A549 (cell line): ENCODE measurements at regions not wholly inside any gene's neighbourhood (a gene's known extent, or its start where the extent isn't known, plus 50 kb on each side); places are given as distances from the start of the nearest gene placed in this dataset.

Experiments
- ATAC-seq, 2 experiments: fragments of 200-7000 bp in 1 of 2; fragments of >200 bp in 1 of 2; cut with Nextera tagmentation in 1 of 2; cut with Tn5 transposase in 1 of 2; 3 replicates each; pipeline versions ENCODE4 v1.8.0 to v1.9.1; 2018 to 2020; ENCODE audit warnings: mild to moderate bottlenecking in 1 of 2, moderate library complexity in 1 of 2
- CTCF ChIA-PET: fragments of 300-600 bp; sonication (Branson Sonifier 250); formaldehyde crosslinking; extraction: SDS; loops from one replicate; lab custom pipeline; 2021; ENCODE audit warnings: antibody characterized with exemption, inconsistent platforms; lab: Yijun Ruan, JAX
- POLR2A ChIA-PET: fragments of 350-600 bp; formaldehyde crosslinking; extraction: SDS; loops from one replicate; lab custom pipeline; 2021; ENCODE audit warnings: antibody characterized with exemption, inconsistent platforms; lab: Yijun Ruan, JAX
- DNase-seq, 2 experiments: peaks; one replicate each; pipeline versions ENCODE4 v3.0.0 to v3.0.0-alpha.2; 2011 to 2016; ENCODE audit warnings: low read depth in 1 of 2, low spot score in 1 of 2
- FAIRE-seq: peaks from 2 replicates; lab custom pipeline; 2011; peaks lifted over from hg19 to GRCh38; lab: Jason Lieb, UNC
- H3K27ac ChIP-seq, 2 experiments: fragments of >200 bp; sonication (Bioruptor Twin); formaldehyde crosslinking; 3 replicates each; pipeline ENCODE4 v1.5.1; 2016 to 2017
- H3K4me1 ChIP-seq: fragments of >200 bp; sonication (Bioruptor Twin); formaldehyde crosslinking; 3 replicates; pipeline ENCODE4 v1.6.1; 2016
- H3K4me2 ChIP-seq: fragments of >200 bp; sonication (Bioruptor Twin); formaldehyde crosslinking; 3 replicates; pipeline ENCODE4 v1.6.1; 2016
- H3K4me3 ChIP-seq: fragments of >200 bp; sonication (Bioruptor Twin); formaldehyde crosslinking; 3 replicates; pipeline ENCODE4 v1.5.1; 2016
- H3K9me3 ChIP-seq: fragments of >200 bp; sonication (Bioruptor Twin); formaldehyde crosslinking; 3 replicates; pipeline ENCODE4 v1.6.1; 2016
- BHLHE40 ChIP-seq: IDR thresholded peaks from 2 replicates; pipeline ENCODE4 v1.6.1; 2012; ENCODE audit warnings: low read depth, low read length, inconsistent platforms
- CEBPB ChIP-seq, 2 experiments: fragments of >200 bp in 1 of 2; sonication (Bioruptor Twin) in 1 of 2; formaldehyde crosslinking in 1 of 2; IDR thresholded peaks; 2 replicates each; pipeline ENCODE4 v1.6.1; 2012 to 2016
- CHD2 ChIP-seq: fragments of 150-350 bp; IDR thresholded peaks from 2 replicates; pipeline ENCODE4 v1.6.1; 2014; ENCODE audit warnings: low read length; ENCODE audit not compliant: partially characterized antibody
- EHF ChIP-seq: fragments of 250-450 bp; sonication (Bioruptor Pico); IDR thresholded peaks from 2 replicates; pipeline ENCODE4 v1.5.0; 2020; ENCODE audit warnings: mild to moderate bottlenecking
- EP300 ChIP-seq, 2 experiments: fragments of >200 bp; sonication (Bioruptor Twin); formaldehyde crosslinking; IDR thresholded peaks; 2 replicates in 1 of 2; 3 replicates in 1 of 2; pipeline ENCODE4 v1.6.1; 2016 to 2017
- FOSB ChIP-seq: fragments of 250-450 bp; sonication (Bioruptor Pico); IDR thresholded peaks from 2 replicates; pipeline ENCODE4 v1.5.0; 2020; ENCODE audit warnings: mild to moderate bottlenecking, moderate library complexity
- FOSL2 ChIP-seq, 2 experiments: fragments of 450-650 bp in 1 of 2; fragments of >200 bp in 1 of 2; sonication (Bioruptor Twin) in 1 of 2; formaldehyde crosslinking; IDR thresholded peaks; 2 replicates each; pipeline versions ENCODE4 v1.5.0 to v1.6.1; 2016 to 2020; ENCODE audit warnings: mild to moderate bottlenecking in 1 of 2, moderate library complexity in 1 of 2
- GATA3 ChIP-seq: IDR thresholded peaks from 2 replicates; pipeline ENCODE4 v1.6.1; 2012; ENCODE audit warnings: borderline replicate concordance
- HDAC2 ChIP-seq: fragments of 200-600 bp; sonication (generic); IDR thresholded peaks from 2 replicates; pipeline ENCODE4 v1.6.1; 2016
- HEYL ChIP-seq: fragments of 250-450 bp; sonication (Bioruptor Pico); IDR thresholded peaks from 2 replicates; pipeline ENCODE4 v1.8.0; 2021; ENCODE audit warnings: mild to moderate bottlenecking, moderate library complexity
- HOXB13 ChIP-seq: fragments of 250-450 bp; sonication (Bioruptor Pico); IDR thresholded peaks from 2 replicates; pipeline ENCODE4 v1.5.0; 2020; ENCODE audit warnings: low read depth, mild to moderate bottlenecking, moderate library complexity
- HOXB5 ChIP-seq: fragments of 250-450 bp; sonication (Bioruptor Pico); IDR thresholded peaks from 2 replicates; pipeline ENCODE4 v1.5.0; 2020; ENCODE audit warnings: mild to moderate bottlenecking, moderate library complexity
- JUNB ChIP-seq: fragments of >200 bp; sonication (Bioruptor Twin); formaldehyde crosslinking; IDR thresholded peaks from 2 replicates; pipeline ENCODE4 v1.6.1; 2016
- MAFK ChIP-seq: fragments of 450-650 bp; IDR thresholded peaks from 2 replicates; pipeline ENCODE4 v1.6.1; 2014; ENCODE audit not compliant: partially characterized antibody
- MAZ ChIP-seq: fragments of 150-350 bp; IDR thresholded peaks from 2 replicates; pipeline ENCODE4 v1.6.1; 2014; ENCODE audit warnings: antibody characterized with exemption, low read depth, low read length, borderline replicate concordance
- NFE2L2 ChIP-seq: fragments of 150-350 bp; conservative IDR thresholded peaks from 2 replicates; pipeline ENCODE4 v1.6.1; 2014; ENCODE audit warnings: low read length
- NR3C1 ChIP-seq: fragments of >200 bp; sonication (Bioruptor Twin); formaldehyde crosslinking; IDR thresholded peaks from 3 replicates; pipeline ENCODE4 v1.6.1; 2017
- PHF8 ChIP-seq: fragments of 200-600 bp; sonication (generic); IDR thresholded peaks from 2 replicates; pipeline ENCODE4 v1.6.1; 2016; ENCODE audit warnings: low read depth, mild to moderate bottlenecking, antibody characterized with exemption, moderate library complexity, borderline replicate concordance
- POLR2AphosphoS2 ChIP-seq: conservative IDR thresholded peaks from 2 replicates; pipeline ENCODE4 v1.6.1; 2012; ENCODE audit warnings: low read length, improper control_type of control experiment, inconsistent platforms
- RAD21 ChIP-seq, 2 experiments: fragments of >200 bp in 1 of 2; sonication (Bioruptor Twin) in 1 of 2; formaldehyde crosslinking in 1 of 2; IDR thresholded peaks in 1 of 2; conservative IDR thresholded peaks in 1 of 2; 2 replicates in 1 of 2; 3 replicates in 1 of 2; pipeline ENCODE4 v1.6.1; 2012 to 2018; ENCODE audit warnings: inconsistent platforms in 1 of 2
- RCOR1 ChIP-seq: fragments of 150-350 bp; IDR thresholded peaks from 2 replicates; pipeline ENCODE4 v1.6.1; 2014; ENCODE audit warnings: antibody characterized with exemption, low read length, low read depth
- RNF2 ChIP-seq: fragments of 200-600 bp; sonication (generic); IDR thresholded peaks from 2 replicates; pipeline ENCODE4 v1.6.1; 2016; ENCODE audit warnings: low read depth, mild to moderate bottlenecking, antibody characterized with exemption, moderate library complexity, borderline replicate concordance
- SREBF2 ChIP-seq: fragments of 450-650 bp; IDR thresholded peaks from 2 replicates; pipeline ENCODE4 v1.6.1; 2014; ENCODE audit warnings: mild to moderate bottlenecking, moderate library complexity
- TFCP2L1 ChIP-seq: fragments of 250-450 bp; sonication (Bioruptor Pico); IDR thresholded peaks from 2 replicates; pipeline ENCODE4 v1.5.0; 2021; ENCODE audit warnings: mild to moderate bottlenecking
- ZFP36 ChIP-seq: fragments of 450-650 bp; IDR thresholded peaks from 2 replicates; pipeline ENCODE4 v1.6.1; 2014; ENCODE audit warnings: borderline replicate concordance; ENCODE audit not compliant: partially characterized antibody
- ZNF302 ChIP-seq: fragments of 250-450 bp; sonication (Bioruptor Pico); IDR thresholded peaks from 2 replicates; pipeline ENCODE4 v1.9.0; 2021; ENCODE audit warnings: inconsistent platforms, mild to moderate bottlenecking, moderate library complexity
- WGBS: methylation state at CpG from one replicate; pipeline ENCODE4 v1.1.6; 2017; ENCODE audit errors: missing lambda C conversion rate; 5-methylcytosine and 5-hydroxymethylcytosine counted together
- TF ChIP-seq, protein P1 (sequence below): fragments of 200-600 bp; sonication (generic); IDR thresholded peaks from 2 replicates; pipeline ENCODE4 v1.6.1; 2016; ENCODE audit warnings: antibody characterized with exemption, mild to moderate bottlenecking, moderate library complexity
- TF ChIP-seq, protein P2 (sequence below): fragments of 450-650 bp; IDR thresholded peaks from 2 replicates; pipeline ENCODE4 v1.6.1; 2014; ENCODE audit warnings: antibody characterized with exemption
- TF ChIP-seq, protein P3 (sequence below): IDR thresholded peaks from 2 replicates; pipeline ENCODE4 v1.6.1; 2012
- TF ChIP-seq, protein P4 (sequence below): fragments of 250-450 bp; sonication (Bioruptor Pico); IDR thresholded peaks from 2 replicates; pipeline ENCODE4 v1.5.0; 2020; ENCODE audit warnings: low read depth, mild to moderate bottlenecking, moderate library complexity

DNA sequence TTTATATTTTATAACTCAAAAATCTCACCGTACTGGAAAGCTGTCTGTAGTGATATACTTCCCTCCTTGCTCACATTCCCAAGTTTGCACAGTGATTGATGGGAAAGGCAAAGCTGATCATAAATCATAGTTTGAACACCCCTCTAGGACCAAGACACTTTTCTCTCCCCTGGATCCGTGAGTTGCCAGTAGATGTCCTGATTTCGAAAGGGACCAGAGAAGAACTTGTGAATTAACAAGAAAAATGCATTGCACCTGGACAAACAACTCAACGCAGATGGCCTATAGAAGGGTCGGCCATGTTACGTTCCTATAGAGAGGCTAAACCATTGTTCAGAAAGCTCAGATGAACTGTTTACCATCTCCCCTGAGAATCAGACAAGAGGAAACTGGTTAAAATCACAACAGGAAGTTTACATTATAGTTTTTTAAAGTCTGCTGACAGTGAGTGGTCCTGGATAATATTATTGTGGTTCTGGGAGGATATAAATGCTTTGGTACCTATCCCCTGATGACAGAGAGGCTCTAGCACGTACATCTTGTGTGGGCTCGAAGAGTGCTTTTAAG is 124.0 kb upstream of the SLC45A1 start (continued):
- TF ChIP-seq, protein P1, sequence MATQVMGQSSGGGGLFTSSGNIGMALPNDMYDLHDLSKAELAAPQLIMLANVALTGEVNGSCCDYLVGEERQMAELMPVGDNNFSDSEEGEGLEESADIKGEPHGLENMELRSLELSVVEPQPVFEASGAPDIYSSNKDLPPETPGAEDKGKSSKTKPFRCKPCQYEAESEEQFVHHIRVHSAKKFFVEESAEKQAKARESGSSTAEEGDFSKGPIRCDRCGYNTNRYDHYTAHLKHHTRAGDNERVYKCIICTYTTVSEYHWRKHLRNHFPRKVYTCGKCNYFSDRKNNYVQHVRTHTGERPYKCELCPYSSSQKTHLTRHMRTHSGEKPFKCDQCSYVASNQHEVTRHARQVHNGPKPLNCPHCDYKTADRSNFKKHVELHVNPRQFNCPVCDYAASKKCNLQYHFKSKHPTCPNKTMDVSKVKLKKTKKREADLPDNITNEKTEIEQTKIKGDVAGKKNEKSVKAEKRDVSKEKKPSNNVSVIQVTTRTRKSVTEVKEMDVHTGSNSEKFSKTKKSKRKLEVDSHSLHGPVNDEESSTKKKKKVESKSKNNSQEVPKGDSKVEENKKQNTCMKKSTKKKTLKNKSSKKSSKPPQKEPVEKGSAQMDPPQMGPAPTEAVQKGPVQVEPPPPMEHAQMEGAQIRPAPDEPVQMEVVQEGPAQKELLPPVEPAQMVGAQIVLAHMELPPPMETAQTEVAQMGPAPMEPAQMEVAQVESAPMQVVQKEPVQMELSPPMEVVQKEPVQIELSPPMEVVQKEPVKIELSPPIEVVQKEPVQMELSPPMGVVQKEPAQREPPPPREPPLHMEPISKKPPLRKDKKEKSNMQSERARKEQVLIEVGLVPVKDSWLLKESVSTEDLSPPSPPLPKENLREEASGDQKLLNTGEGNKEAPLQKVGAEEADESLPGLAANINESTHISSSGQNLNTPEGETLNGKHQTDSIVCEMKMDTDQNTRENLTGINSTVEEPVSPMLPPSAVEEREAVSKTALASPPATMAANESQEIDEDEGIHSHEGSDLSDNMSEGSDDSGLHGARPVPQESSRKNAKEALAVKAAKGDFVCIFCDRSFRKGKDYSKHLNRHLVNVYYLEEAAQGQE, result no peak
- TF ChIP-seq FOSL2 (IDR thresholded peaks at IDR 0.05), result no peak
- TF ChIP-seq FOSL2 (CRISPR knock-in tag; IDR thresholded peaks at IDR 0.05), result no peak
- no peak for TF ChIP-seq NR3C1
- no peak for TF ChIP-seq RNF2
- TF ChIP-seq GATA3, result no peak
- TF ChIP-seq ZFP36, result no peak
- no peak for TF ChIP-seq PHF8
- TF ChIP-seq, protein P2, sequence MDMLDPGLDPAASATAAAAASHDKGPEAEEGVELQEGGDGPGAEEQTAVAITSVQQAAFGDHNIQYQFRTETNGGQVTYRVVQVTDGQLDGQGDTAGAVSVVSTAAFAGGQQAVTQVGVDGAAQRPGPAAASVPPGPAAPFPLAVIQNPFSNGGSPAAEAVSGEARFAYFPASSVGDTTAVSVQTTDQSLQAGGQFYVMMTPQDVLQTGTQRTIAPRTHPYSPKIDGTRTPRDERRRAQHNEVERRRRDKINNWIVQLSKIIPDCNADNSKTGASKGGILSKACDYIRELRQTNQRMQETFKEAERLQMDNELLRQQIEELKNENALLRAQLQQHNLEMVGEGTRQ, result no peak
- TF ChIP-seq EHF (CRISPR knock-in tag), result peak; percentile 71
- no peak for TF ChIP-seq HDAC2
- TF ChIP-seq ZNF302 (CRISPR knock-in tag), result no peak
- TF ChIP-seq CHD2, result no peak
- TF ChIP-seq FOSB (CRISPR knock-in tag), result no peak; the same call in 1 of the 2 replicates
- no peak for TF ChIP-seq TFCP2L1
- peak; percentile 89; the same call in 1 of the 2 replicates for TF ChIP-seq HEYL (CRISPR knock-in tag)
- TF ChIP-seq HOXB13, result 0 out of 2 replicates have a peak, but pooled peaks have one; percentile 41
- TF ChIP-seq, all 56 proteins: peak for 6

GRCh38 chr1:8191474-8191873 is 126.4 kb upstream of the SLC45A1 start:
- Histone ChIP-seq H3K9me3 (no peaks in the 10 kb centered on the region), H3K4me2 (no peak overlapping the region), H3K4me3 (no peak overlapping the region), H3K27ac (peak overlapping the region; percentile 95 to 98), H3K4me1 (peaks cover 40% of the 10 kb centered on the region)
- ChIA-PET CTCF (no interaction called here), POLR2A (no interaction called here)
- WGBS, result 94% methylated on average over 9 of the region's 9 CpGs
- no peak for TF ChIP-seq EP300 (IDR thresholded peaks at IDR 0.05)
- TF ChIP-seq EHF (CRISPR knock-in tag), result no peak
- no peak for TF ChIP-seq NFE2L2
- TF ChIP-seq, protein P2, result no peak
- TF ChIP-seq BHLHE40, result no peak
- TF ChIP-seq CEBPB (IDR thresholded peaks at IDR 0.05), result no peak
- no peak for TF ChIP-seq JUNB
- no peak for TF ChIP-seq POLR2AphosphoS2
- no peak for TF ChIP-seq SREBF2
- TF ChIP-seq, protein P3, sequence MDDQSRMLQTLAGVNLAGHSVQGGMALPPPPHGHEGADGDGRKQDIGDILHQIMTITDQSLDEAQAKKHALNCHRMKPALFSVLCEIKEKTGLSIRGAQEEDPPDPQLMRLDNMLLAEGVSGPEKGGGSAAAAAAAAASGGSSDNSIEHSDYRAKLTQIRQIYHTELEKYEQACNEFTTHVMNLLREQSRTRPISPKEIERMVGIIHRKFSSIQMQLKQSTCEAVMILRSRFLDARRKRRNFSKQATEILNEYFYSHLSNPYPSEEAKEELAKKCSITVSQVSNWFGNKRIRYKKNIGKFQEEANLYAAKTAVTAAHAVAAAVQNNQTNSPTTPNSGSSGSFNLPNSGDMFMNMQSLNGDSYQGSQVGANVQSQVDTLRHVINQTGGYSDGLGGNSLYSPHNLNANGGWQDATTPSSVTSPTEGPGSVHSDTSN, result no peak
- TF ChIP-seq HOXB5 (CRISPR knock-in tag), result no peak
- TF ChIP-seq CHD2, result no peak
- TF ChIP-seq RCOR1, result no peak
- no peak for TF ChIP-seq TFCP2L1
- no peak for TF ChIP-seq GATA3
- TF ChIP-seq, protein P4, sequence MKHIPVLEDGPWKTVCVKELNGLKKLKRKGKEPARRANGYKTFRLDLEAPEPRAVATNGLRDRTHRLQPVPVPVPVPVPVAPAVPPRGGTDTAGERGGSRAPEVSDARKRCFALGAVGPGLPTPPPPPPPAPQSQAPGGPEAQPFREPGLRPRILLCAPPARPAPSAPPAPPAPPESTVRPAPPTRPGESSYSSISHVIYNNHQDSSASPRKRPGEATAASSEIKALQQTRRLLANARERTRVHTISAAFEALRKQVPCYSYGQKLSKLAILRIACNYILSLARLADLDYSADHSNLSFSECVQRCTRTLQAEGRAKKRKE (CRISPR knock-in tag), result no peak
- TF ChIP-seq MAZ, result no peak
- TF ChIP-seq MAFK, result no peak
- no peak for TF ChIP-seq RAD21 (conservative IDR thresholded peaks at IDR 0.05 in 1 of 2, IDR thresholded peaks at IDR 0.05 in 1 of 2)
- FAIRE-seq (no peak), ATAC-seq (no peak), DNase-seq (no peak)
